RPMI7951 (cell line): ENCODE measurements at regions not wholly inside any gene's neighbourhood (a gene's known extent, or its start where the extent isn't known, plus 50 kb on each side); places are given as distances from the start of the nearest gene placed in this dataset.

Experiments
- DNase-seq: peaks from one replicate; pipeline ENCODE4 v3.0.0-alpha.2; 2012; ENCODE audit warnings: low read depth

DNA sequence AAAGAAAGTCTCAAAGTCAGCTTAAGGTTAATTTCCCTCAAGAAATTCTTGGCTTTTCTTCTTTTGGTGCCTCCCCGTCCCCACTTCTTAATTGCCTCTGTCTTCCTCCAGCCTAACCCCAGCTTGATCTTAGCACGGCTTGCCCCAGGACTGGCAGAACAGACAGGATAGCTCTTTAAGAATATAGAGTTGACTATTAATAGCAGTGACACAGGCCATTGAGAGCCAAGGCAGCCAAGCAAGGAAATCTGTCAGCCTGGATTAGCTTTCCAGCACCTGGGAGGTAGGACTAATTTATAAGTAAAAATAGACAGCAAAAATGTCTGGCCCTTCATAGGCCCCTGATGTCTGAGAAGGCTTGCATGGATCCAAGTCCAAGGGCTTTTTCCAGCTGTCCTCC lies 384.6 kb upstream of the SLC30A5 start:
- no peak for DNase-seq

GRCh38 chr5:68710514-68710913 lies 383.3 kb upstream of the SLC30A5 start:
- DNase-seq, result no peak

DNA sequence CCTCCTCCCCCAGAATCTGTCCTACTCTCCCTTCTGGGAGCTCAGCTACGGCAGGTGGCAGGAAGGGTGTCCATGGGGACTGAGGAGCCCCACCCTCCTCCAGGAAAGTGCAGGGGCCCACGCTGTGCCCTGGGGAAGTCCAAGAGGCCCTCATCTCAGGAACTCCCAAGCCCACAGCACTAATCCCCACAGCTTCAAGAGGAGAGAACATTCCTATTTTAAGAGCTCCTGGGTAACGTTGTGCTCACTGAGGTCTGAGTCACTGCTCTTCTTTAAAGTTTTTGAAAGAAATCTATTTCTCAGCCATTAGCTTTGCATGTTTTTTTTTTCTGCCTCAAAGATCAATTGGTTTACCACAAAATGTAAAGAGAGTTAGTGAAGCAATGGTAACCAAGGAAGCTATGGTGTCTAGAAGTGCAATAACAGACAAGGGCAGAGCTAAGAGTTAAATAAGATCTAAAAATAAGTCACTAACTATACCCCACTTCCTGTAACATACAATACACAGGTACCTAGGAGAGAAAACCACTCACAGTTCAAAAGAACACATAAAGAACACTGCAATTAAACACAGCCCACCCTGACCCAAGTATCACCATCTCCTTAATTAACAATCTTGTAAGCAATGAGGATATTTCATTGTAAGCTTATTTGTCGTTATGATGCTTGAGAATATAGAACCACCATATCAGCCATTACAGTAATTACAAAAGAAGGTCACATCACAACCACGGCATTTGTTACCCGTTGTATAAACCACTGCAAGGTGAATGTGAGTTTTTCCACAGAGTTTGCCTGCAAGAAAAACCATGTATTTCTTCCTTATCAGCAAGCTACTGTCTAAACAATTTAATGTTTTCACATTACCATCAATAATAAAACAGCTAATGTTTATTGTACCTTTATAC lies 382.3 kb upstream of the SLC30A5 start:
- no peak for DNase-seq

- peak; percentile 18 for DNase-seq
Measured at GRCh38 chr5:68714810-68715209, 379.0 kb upstream of the SLC30A5 start.

- no peak for DNase-seq
Measured at GRCh38 chr5:68720884-68721610, 372.8 kb upstream of the SLC30A5 start.

DNA sequence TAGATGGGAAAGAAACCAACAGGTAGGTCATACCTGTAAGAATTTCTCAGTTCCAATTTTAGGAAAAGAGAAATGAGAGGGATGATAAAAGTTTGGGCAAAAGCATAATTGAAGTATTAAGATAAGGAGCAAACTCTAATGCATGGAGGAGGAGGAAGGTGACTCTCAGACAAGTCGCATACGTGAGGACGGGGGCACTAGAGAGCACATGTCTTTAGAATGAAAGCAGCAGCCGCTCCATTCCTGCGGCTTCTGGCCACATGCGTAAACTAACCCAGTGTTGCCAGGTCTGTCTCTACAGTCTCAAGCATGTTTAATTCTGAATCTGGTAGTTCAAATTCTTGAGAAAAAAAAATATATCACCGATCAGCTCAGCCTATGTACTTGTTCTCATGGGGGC lies 371.5 kb upstream of the SLC30A5 start:
- DNase-seq, result no peak

DNA sequence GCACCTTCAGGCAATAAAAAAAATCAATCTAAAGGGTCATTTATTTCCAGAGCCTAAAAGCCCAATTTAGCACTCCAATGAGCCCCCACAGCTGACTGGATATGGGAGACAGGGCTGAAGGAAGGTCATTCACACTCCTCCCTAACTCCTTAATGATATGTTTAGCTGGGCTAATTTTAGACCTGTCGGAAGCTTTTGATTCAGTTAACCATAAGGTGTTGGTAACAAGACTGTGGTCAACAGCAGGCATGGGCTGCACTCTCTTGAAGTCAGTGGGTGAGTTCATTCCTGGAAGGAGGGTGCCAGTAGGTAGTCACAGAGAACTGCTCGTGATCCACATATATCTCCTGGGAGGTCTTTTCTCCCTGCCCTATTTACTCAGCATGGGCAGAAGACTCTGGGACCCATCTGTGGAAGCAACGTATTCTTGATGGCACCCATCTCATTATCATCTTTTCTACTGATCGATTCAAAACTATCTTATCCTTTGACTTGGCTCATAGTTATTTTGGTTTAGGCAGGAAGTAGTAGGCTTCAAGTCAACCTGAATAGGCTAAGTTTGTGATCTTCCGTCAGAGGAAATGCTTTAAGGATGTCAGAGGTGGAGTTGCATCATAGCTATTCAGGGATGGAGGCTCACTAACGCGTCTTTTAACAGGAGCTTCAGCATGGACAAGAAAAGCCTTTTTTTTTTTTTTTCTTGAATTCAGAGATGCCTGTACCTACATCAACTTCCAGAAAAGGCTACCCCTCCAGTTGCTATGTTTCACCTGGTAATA lies 367.7 kb upstream of the SLC30A5 start:
- no peak for DNase-seq

DNA sequence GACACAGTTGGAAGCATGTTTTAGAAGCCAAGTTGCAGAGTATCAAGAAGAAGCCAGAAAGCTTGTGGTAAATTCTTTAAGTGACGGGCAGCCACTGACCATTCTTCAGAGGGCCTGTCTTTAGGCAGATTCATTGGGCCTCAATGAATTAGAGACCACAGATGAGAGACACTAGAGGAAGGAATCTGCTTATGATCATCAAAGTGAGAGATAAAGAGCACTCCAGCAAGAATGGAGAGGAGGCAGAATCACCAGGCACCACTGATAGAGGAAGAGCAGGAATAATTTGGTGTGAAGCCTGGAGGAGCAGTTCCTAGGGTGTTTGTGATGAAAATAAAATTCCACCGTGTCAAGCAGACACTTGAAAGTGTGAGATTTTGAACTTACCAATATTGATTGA lies 365.9 kb upstream of the SLC30A5 start:
- DNase-seq, result no peak

- no peak for DNase-seq
Measured at GRCh38 chr5:68729678-68730077, 364.1 kb upstream of the SLC30A5 start.

DNA sequence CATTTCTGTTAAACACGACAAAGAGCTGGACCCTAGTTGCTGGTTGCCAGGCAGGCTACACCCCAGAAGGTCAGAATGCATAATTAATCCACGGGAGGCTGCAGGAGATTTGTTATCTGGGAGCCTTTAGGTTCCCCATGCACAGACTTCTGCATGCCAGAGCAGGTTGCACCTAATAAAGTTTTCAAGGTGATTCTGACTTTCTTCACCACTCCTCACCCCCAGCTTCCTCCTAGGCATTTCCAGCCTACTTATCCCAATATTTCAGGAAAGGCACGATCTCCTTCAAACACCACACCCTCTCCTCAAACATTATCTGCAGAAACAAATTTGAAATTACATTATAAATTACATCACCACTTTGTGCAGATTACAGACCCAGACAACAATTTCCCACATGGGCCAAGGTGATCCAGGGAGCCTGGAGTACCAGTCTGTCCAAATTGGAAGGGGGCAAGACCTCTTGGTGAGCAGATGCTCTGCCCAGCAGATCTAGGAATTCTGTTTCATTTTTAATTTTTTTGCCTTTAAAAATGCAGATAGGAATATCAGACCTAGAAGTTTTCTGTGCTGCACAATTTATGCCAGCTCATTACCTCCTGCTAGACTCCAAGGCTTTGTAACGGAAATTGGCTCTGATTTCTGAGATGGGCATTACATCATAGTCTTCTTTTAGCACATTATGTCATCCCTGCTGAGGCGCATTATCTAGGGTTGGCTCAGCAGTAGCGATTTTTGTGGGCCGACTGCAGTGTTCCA lies 363.4 kb upstream of the SLC30A5 start:
- peak; percentile 71 for DNase-seq

GRCh38 chr5:68730979-68731654 lies 362.7 kb upstream of the SLC30A5 start:
- DNase-seq, result no peak

DNA sequence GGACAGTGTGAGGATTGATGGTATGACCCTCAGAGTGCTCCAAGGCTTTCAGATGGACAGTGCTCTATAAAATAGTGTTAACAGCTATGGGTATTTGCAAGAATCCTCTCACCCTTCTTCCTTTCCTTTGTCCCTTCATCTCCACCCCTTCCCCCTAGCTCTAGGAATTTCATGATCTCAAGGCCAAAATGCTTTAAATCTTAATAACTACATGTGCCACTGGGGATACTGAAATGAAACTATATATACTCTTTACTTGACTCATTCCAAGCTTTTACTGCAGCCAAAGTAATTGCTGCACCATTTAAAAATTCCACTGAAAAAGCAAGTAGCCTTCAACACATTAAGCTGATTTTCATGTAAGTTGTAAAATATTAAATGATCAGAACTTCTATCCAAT lies 361.6 kb upstream of the SLC30A5 start:
- DNase-seq, result no peak

GRCh38 chr5:68734781-68735180 lies 359.0 kb upstream of the SLC30A5 start:
- DNase-seq, result no peak

DNA sequence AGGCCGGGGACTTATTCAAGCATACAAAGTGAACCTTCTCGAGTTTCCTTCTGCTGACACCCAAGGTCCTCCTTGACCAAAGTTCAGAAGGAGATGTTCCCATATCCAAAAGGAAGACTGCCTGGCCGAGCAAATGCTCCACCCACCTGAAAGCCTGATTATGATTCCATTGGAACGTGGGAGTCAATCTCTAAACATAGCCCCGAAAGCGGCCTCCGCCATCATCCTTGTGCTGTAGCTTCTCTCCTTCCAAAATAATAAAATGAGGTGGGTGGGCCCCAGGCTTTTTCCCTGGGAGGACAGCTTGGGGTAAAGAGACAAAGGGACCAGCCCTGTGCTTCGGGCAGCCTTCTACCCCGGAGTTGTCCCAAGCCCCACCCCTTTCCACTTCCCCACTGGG lies 355.6 kb upstream of the SLC30A5 start:
- no peak for DNase-seq

DNA sequence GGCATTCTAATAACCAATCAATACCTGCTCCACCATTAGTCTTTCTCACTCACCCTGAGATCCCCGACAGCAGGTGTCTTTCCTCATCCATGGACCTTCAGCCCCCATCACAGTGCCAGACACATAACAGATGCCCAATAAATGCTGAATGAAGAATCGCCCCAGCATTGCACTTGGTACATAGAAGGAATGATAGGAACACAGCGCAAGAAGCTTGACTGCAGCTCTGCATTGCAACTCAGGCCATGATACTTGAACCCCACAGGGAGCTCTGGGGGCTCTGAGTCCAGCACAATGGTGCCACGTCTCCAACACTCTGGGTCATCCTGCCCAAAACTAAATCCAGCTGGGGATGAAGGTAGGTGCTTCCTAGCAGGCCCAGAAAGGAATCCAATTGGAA lies 355.0 kb upstream of the SLC30A5 start:
- DNase-seq, result no peak

DNA sequence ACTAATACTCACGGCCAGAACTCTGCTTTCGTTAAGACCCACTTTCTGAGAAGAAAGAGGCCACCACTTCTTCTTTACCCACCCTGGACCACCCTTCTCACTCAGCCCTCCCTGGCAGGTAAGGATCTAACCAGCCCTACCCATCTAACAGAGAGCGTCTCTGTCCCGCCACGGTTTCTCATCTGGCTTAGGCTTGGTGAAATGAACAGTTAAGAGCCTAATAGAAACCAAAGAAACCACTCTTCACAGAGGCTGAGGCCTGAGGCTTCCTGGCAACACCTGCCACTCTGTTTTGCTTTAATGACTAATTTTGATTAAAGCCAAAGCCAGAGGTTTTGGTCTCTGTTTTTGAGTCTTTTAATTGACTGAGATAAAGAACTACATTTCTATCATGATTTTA lies 354.1 kb upstream of the SLC30A5 start:
- DNase-seq, result no peak

DNA sequence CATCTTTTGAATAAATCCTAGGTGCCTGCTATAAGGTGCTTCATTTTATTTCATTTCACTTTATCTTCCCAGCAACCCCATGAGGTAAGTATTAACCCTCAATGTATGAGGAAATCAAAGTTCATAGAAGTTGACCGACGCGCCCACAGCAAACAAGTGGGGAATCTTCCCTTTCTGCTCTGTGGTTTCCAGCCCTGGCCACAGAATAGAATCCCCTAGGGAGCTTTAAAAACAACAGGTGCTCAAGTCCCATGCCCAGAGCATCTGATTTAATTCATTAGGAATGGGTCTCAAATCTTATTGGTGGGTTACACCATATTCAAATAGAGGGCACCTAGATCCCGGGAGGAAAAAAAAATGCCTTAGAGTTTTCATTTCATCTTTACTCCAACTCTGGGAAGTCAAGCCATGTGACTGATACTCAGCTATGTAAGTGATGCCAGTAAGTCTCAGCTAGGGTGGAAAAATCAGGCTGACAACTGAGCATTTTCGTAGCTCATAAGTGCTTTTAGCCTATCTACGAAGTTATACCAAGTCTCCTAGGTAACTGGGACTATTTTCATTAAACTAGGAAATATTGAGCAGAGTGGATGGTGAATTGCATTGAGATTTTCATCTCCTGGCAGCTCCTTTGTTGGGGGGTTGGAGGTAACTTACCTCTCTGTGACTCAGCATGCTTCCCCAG lies 353.4 kb upstream of the SLC30A5 start:
- no peak for DNase-seq

- no peak for DNase-seq
Measured at GRCh38 chr5:68744206-68744605, 349.6 kb upstream of the SLC30A5 start.

- DNase-seq, result peak; percentile 20
Measured at GRCh38 chr5:68745448-68745847, 348.4 kb upstream of the SLC30A5 start.

GRCh38 chr5:68746220-68746619 lies 347.6 kb upstream of the SLC30A5 start:
- DNase-seq, result no peak
